H1 (cell line): ENCODE measurements at regions not wholly inside any gene's neighbourhood (a gene's known extent, or its start where the extent isn't known, plus 50 kb on each side); places are given as distances from the start of the nearest gene placed in this dataset.

Source experiments
- CTCF ChIA-PET: fragments of 300-600 bp; sonication (Branson Sonifier 250); formaldehyde crosslinking; loops from one replicate; lab custom pipeline; 2021; ENCODE audit not compliant: partially characterized antibody; lab: Charles Lee
- POLR2A ChIA-PET: fragments of 300-600 bp; sonication (Branson Sonifier 250); formaldehyde crosslinking; loops from one replicate; lab custom pipeline; 2021; ENCODE audit warnings: inconsistent platforms; ENCODE audit not compliant: partially characterized antibody; lab: Charles Lee
- DNase-seq, 2 experiments: peaks; one replicate each; pipeline versions ENCODE4 v3.0.0 to v3.0.0-alpha.2; 2010 to 2022; ENCODE audit warnings: low spot score in 2 of 2, low read depth in 1 of 2, mixed read lengths in 1 of 2
- FAIRE-seq: peaks from 2 replicates; lab custom pipeline; 2011; peaks lifted over from hg19 to GRCh38; lab: Jason Lieb, UNC
- H2AFZ ChIP-seq: 2 replicates; pipeline ENCODE4 v1.8.1; 2012; ENCODE audit warnings: low read length, inconsistent platforms
- H2AK5ac ChIP-seq: 2 replicates; pipeline ENCODE4 v1.6.1; 2013; ENCODE audit warnings: low read depth, low read length
- H2BK120ac ChIP-seq: replicated peaks from 2 replicates; pipeline ENCODE3; 2013; ENCODE audit warnings: low read depth, low read length, inconsistent platforms
- H2BK12ac ChIP-seq: 2 replicates; pipeline ENCODE4 v1.6.1; 2013; ENCODE audit warnings: low read depth, low read length
- H2BK15ac ChIP-seq: 2 replicates; pipeline ENCODE4 v1.6.1; 2013; ENCODE audit warnings: low read length
- H2BK20ac ChIP-seq: 2 replicates; pipeline ENCODE4 v1.6.1; 2013; ENCODE audit warnings: low read length
- H2BK5ac ChIP-seq: 2 replicates; pipeline ENCODE4 v1.6.1; 2013; ENCODE audit warnings: low read depth, low read length
- H3K14ac ChIP-seq: 2 replicates; pipeline ENCODE4 v1.6.1; 2013; ENCODE audit warnings: inconsistent platforms; ENCODE audit not compliant: insufficient read length
- H3K18ac ChIP-seq: 2 replicates; pipeline ENCODE4 v1.6.1; 2013; ENCODE audit warnings: low read length; ENCODE audit errors: extremely low read depth
- H3K23ac ChIP-seq: 2 replicates; pipeline ENCODE4 v1.6.1; 2013; ENCODE audit warnings: inconsistent platforms; ENCODE audit not compliant: insufficient read length
- H3K23me2 ChIP-seq: 2 replicates; pipeline ENCODE4 v1.6.1; 2013; ENCODE audit warnings: low read depth, low read length
- H3K27ac ChIP-seq: 2 replicates; pipeline ENCODE4 v1.6.1; 2011; ENCODE audit warnings: low read depth, low read length, inconsistent platforms
- H3K27me3 ChIP-seq, 4 experiments: replicated peaks in 1 of 4; 1 replicate in 1 of 4; 2 replicates in 3 of 4; pipeline versions ENCODE4 v1.6.1 to v1.8.1; 2011 to 2013; ENCODE audit warnings: low read length in 3 of 4, mild to moderate bottlenecking in 3 of 4, inconsistent platforms in 2 of 4, mixed read lengths in 2 of 4, moderate library complexity in 1 of 4; ENCODE audit not compliant: control insufficient read depth in 3 of 4, insufficient read depth in 3 of 4; ENCODE audit errors: extremely low read depth in 1 of 4
- H3K36me3 ChIP-seq, 4 experiments: 2 replicates each; pipeline versions ENCODE4 v1.6.1 to v1.8.1; 2011 to 2013; ENCODE audit warnings: mild to moderate bottlenecking in 4 of 4, low read length in 3 of 4, moderate library complexity in 2 of 4, control low read depth in 1 of 4, inconsistent platforms in 1 of 4; ENCODE audit not compliant: insufficient read depth in 4 of 4, control insufficient read depth in 2 of 4
- H3K4ac ChIP-seq: replicated peaks from 2 replicates; pipeline ENCODE3; 2013; ENCODE audit warnings: low read length, low read depth, mixed read lengths, inconsistent platforms; ENCODE audit not compliant: insufficient read length
- H3K4me1 ChIP-seq, 4 experiments: replicated peaks in 1 of 4; 1 replicate in 1 of 4; 2 replicates in 3 of 4; pipeline versions ENCODE4 v1.6.1 to v1.8.1; 2011 to 2013; ENCODE audit warnings: low read length in 3 of 4, inconsistent platforms in 2 of 4, mixed read lengths in 1 of 4; ENCODE audit not compliant: insufficient read depth in 4 of 4, control insufficient read depth in 3 of 4
- H3K4me2 ChIP-seq, 2 experiments: 2 replicates each; pipeline versions ENCODE4 v1.6.1 to v1.8.1; 2011 to 2013; ENCODE audit warnings: low read depth in 2 of 2, low read length in 2 of 2, control low read depth in 1 of 2, inconsistent platforms in 1 of 2, mild to moderate bottlenecking in 1 of 2; ENCODE audit not compliant: insufficient read depth in 1 of 2
- H3K4me3 ChIP-seq, 4 experiments: fragments of 200-600, 300-600 bp in 1 of 4; sonication (generic), shearing (Covaris generic), sonication (Bioruptor Twin) in 1 of 4; 2 replicates each; pipeline versions ENCODE4 v1.5.1 to v1.8.1; 2011 to 2016; ENCODE audit warnings: low read length in 4 of 4, low read depth in 3 of 4, control low read depth in 2 of 4, inconsistent platforms in 2 of 4, mild to moderate bottlenecking in 2 of 4, mixed read lengths in 1 of 4, moderate library complexity in 1 of 4; ENCODE audit not compliant: insufficient read depth in 2 of 4; ENCODE audit errors: extremely low read depth in 1 of 4
- H3K56ac ChIP-seq: replicated peaks from 2 replicates; pipeline ENCODE3; 2013; ENCODE audit warnings: low read depth, mild to moderate bottlenecking, mixed read lengths, low read length, inconsistent platforms; ENCODE audit not compliant: insufficient read length
- H3K79me1 ChIP-seq: 2 replicates; pipeline ENCODE4 v1.6.1; 2013; ENCODE audit warnings: low read depth, low read length, control low read depth
- H3K79me2 ChIP-seq, 2 experiments: 2 replicates each; pipeline versions ENCODE4 v1.6.1 to v1.8.1; 2012 to 2013; ENCODE audit warnings: low read length in 2 of 2, mild to moderate bottlenecking in 2 of 2, inconsistent platforms in 1 of 2; ENCODE audit not compliant: insufficient read depth in 2 of 2, control insufficient read depth in 1 of 2
- H3K9ac ChIP-seq, 4 experiments: replicated peaks in 1 of 4; 1 replicate in 1 of 4; 2 replicates in 3 of 4; pipeline versions ENCODE4 v1.6.1 to v1.8.1; 2011 to 2013; ENCODE audit warnings: low read depth in 3 of 4, low read length in 3 of 4, control low read depth in 2 of 4, mild to moderate bottlenecking in 2 of 4, moderate library complexity in 2 of 4, inconsistent platforms in 1 of 4; ENCODE audit errors: extremely low read depth in 1 of 4
- H3K9me3 ChIP-seq, 2 experiments: 2 replicates each; pipeline versions ENCODE4 v1.6.1 to v1.8.1; 2012 to 2013; ENCODE audit warnings: mild to moderate bottlenecking in 2 of 2, moderate library complexity in 2 of 2, control low read depth in 1 of 2, inconsistent platforms in 1 of 2, low read depth in 1 of 2, low read length in 1 of 2, mixed read lengths in 1 of 2; ENCODE audit not compliant: insufficient read depth in 2 of 2
- H4K20me1 ChIP-seq, 2 experiments: replicated peaks in 1 of 2; 2 replicates each; pipeline versions ENCODE3 to v1.8.1; 2011 to 2013; ENCODE audit warnings: inconsistent platforms in 2 of 2, low read length in 2 of 2, mild to moderate bottlenecking in 1 of 2; ENCODE audit not compliant: insufficient read depth in 2 of 2, control insufficient read depth in 1 of 2
- H4K5ac ChIP-seq: 2 replicates; pipeline ENCODE4 v1.6.1; 2013; ENCODE audit warnings: low read length, low read depth, mixed read lengths, inconsistent platforms; ENCODE audit not compliant: insufficient read length
- H4K8ac ChIP-seq: 2 replicates; pipeline ENCODE4 v1.8.0; 2013; ENCODE audit warnings: mild to moderate bottlenecking, moderate library complexity, low read length, inconsistent platforms; ENCODE audit not compliant: insufficient read depth; ENCODE audit errors: extremely low read depth
- H4K91ac ChIP-seq: replicated peaks from 2 replicates; pipeline ENCODE3; 2013; ENCODE audit warnings: low read length, mixed read lengths, inconsistent platforms; ENCODE audit not compliant: insufficient read length
- CREB1 ChIP-seq: IDR thresholded peaks from 2 replicates; pipeline ENCODE4 v1.6.1; 2012; ENCODE audit warnings: inconsistent platforms
- POU5F1 ChIP-seq: IDR thresholded peaks from 2 replicates; pipeline ENCODE4 v1.6.1; 2011; ENCODE audit warnings: low read depth, mild to moderate bottlenecking, low read length, moderate library complexity
- SRF ChIP-seq: IDR thresholded peaks from 2 replicates; pipeline ENCODE4 v1.6.1; 2011; ENCODE audit warnings: mild to moderate bottlenecking, low read depth, low read length, moderate library complexity
- WGBS, 2 experiments: shearing (Covaris generic) in 1 of 2; methylation state at CpG; one replicate each; pipeline versions ENCODE4 v1.1.6 to v1.1.7; 2013 to 2015; ENCODE audit warnings: low lambda C conversion rate in 2 of 2, mixed read lengths in 2 of 2, inconsistent platforms in 1 of 2, low coverage in 1 of 2, missing lambda C conversion rate in 1 of 2; ENCODE audit not compliant: insufficient replicate concordance in 2 of 2, insufficient coverage in 1 of 2, insufficient read length in 1 of 2; ENCODE audit errors: extremely low coverage in 1 of 2, missing lambda C conversion rate in 1 of 2; 5-methylcytosine and 5-hydroxymethylcytosine counted together

DNA sequence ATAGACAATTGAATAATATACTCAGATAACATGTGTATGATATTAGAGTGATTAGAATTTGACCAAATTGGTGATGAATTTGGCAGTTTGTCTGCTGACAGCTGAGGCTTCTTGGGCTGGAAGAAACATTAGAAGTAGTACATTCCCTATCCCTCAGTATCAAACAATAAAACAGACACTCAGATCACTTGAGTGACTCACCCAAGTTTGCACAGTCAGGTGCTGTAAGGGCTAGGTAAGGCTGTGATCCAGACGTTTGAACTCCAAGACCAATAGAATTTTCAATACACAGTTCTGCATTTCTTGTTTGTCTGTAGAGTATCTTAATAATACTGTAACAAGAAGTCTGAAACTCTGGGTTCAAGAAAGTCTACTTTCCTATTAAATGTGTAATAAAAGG, 223.5 kb downstream of the POSTN start:
- Histone ChIP-seq H3K14ac (no peak overlapping the region), H2BK12ac (no peak overlapping the region), H3K23me2 (no peaks in the 10 kb centered on the region), H3K9me3 (no peaks in the 10 kb centered on the region), H3K4me2 (no peak overlapping the region), H3K36me3 (no peaks in the 10 kb centered on the region), H3K27me3 (peaks cover 0 to 1% (median 0%) of the 10 kb centered on the region in 4 experiments; a peak in 1 of 7 replicates), H2AK5ac (no peak overlapping the region), H3K27ac (no peak overlapping the region), H2BK120ac (no peak overlapping the region), H3K9ac (no peak overlapping the region), H3K4me1 (no peaks in the 10 kb centered on the region), H3K18ac (no peak overlapping the region), H4K91ac (no peak overlapping the region), H3K79me1 (no peaks in the 10 kb centered on the region), H2BK20ac (no peak overlapping the region), H3K56ac (no peak overlapping the region), H2AFZ (no peak overlapping the region), H3K4ac (no peak overlapping the region), H4K20me1 (no peaks in the 10 kb centered on the region), H2BK15ac (no peak overlapping the region), H2BK5ac (no peak overlapping the region), H4K5ac (no peak overlapping the region), H3K23ac (no peak overlapping the region), H3K79me2 (no peaks in the 10 kb centered on the region), H3K4me3 (no peak overlapping the region), H4K8ac (no peak overlapping the region)
- CTCF ChIA-PET, result no interaction called here
- no peak for FAIRE-seq
- no peak for DNase-seq
- WGBS, 2 experiments, result 63% methylated on average over 1 of the region's 1 CpG; no CpG with 5 or more reads in 1 of the 2 experiments
- POLR2A ChIA-PET, result no interaction called here
- no peak for TF ChIP-seq POU5F1
- no peak for TF ChIP-seq CREB1
- no peak for TF ChIP-seq SRF
